ENCODE measurements at regions not wholly inside any gene's neighbourhood (a gene's known extent, or its start where the extent isn't known, plus 50 kb on each side); places are given as distances from the start of the nearest gene placed in this dataset.

GRCh38 chr18:76771192-76771799 is 51.1 kb upstream of the ZNF236 start:
- DNase-seq, result no peak

- no peak for DNase-seq
Observed at GRCh38 chr18:76767954-76768353, 54.4 kb upstream of the ZNF236 start.

DNA sequence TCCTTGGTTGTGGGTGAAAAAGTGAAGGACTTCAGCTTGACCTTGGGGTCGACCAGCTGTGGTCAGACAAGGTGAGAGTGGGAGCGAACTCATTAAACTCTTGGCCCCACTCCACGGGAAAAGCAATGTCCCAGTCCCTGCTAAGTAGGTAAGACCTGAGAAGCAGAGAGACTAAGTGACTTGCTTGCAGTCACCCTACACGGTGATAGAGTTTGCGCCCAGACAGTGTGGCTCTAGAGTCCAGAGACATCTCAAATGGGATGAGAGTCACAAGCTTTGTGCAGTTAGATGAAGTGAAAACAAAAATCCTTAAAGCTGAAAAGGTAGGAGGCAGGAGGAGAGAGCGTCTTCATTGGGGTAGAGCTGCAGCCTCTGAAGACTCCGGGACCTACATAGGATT is 55.9 kb upstream of the ZNF236 start:
- no peak for DNase-seq

GRCh38 chr18:76765649-76766048 is 56.7 kb upstream of the ZNF236 start:
- no peak for DNase-seq

GRCh38 chr18:76764291-76764901 is 58.0 kb upstream of the ZNF236 start:
- DNase-seq, result no peak

- DNase-seq, result no peak
Observed at GRCh38 chr18:76759056-76759455, 63.3 kb upstream of the ZNF236 start.

- DNase-seq, result no peak
Observed at GRCh38 chr18:76757925-76758324, 64.4 kb upstream of the ZNF236 start.

- DNase-seq, result no peak
Observed at GRCh38 chr18:76757335-76757734, 65.0 kb upstream of the ZNF236 start.

DNA sequence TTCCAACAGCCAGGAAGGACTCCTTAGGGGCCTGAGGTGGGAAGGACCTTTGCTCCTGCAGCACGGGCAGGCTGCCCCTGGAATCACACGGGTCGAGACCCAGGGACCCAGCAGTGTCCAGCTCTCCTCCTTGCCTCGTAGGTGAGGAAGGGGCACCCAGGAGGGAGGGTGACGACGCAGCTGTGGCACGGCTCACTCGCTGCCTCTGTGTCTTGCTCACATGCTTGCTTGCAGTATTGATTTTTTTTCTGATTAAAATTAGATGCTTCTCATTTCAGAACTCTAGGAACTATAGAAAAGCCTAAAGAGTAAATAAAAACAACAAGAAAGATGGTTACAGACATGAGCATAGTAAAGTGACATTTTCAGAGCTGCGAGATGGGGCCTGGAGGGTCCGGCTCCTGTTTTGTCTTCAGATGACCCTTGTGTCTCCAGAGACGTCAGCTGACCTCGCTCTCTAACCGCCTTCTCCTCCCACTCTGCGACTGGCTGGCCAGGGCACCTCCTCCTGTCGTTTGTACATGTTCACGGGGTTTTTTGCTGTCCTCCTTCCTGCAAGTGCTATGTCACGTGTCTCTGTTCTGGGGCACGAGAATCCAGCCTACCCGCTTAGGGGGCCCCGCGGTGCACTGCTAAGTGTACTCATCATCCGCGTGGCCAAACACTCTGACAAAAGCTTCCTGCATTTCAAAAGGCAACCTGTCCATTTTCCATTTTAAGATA is 65.7 kb upstream of the ZNF236 start:
- DNase-seq, result no peak

DNA sequence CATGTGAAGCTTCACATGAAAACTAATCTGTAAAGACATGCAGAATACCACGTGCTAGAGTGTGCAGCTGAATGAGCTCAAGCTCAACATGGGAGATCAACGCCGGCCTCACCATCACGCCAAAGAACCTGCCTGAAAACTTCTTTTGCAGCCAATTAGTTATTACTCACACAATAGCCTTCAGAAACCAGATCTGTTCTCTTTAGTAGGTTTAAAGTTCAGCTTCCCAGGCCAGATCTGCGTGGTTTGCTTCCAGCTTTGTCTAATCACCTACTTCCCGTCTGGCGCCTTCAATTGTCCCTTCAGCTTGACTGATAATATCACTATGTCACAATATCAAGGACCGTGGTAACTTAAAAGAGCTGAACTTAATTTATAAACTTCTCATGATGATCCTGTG is 68.0 kb upstream of the ZNF236 start:
- DNase-seq, result no peak

DNA sequence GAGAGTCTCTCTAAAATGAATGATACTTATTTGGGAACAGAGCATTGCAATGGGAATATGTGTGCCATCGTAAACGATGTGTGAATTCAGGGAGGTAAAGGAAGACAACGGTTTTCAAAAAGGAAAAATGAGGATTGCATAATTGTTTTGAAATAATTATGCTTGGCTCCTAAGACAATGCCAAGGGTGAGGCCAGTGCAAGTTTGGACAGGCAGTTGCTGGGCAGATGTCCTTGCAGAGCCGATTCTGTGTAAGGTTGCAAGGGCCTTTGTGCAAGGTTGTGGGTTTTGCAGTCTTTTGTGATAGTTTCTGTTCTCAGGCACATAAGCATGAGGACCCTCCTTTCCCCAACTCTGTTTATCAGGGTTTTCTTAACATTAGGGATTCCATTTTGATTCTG is 70.0 kb upstream of the ZNF236 start:
- DNase-seq, result no peak

GRCh38 chr18:76750917-76751890 is 71.2 kb upstream of the ZNF236 start:
- DNase-seq, result no peak

DNA sequence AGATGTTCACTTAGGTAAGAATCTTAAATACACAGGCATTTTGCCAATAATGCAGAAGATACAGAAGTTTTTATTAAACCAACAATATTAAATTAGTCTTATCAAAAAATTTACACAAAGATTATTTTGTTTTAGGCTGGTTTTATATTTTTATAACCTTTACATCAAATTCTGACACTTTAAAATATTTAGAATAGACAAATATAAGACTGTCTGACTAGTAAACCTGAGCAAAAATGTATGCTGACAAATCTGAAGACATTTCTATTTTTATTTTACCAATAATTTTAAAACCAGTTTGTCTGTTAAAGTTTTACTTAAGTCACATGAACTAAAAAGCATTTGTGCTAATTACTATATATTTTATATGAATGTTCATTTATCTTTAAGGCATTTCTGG is 72.1 kb upstream of the ZNF236 start:
- no peak for DNase-seq

GRCh38 chr18:76747676-76748075 is 74.7 kb upstream of the ZNF236 start:
- no peak for DNase-seq

GRCh38 chr18:76741346-76741745 is 81.0 kb upstream of the ZNF236 start:
- DNase-seq, result no peak

GRCh38 chr18:76736309-76736708 is 86.0 kb upstream of the ZNF236 start:
- no peak for DNase-seq

GRCh38 chr18:76730901-76731300 is 91.5 kb upstream of the ZNF236 start:
- DNase-seq, result no peak

DNA sequence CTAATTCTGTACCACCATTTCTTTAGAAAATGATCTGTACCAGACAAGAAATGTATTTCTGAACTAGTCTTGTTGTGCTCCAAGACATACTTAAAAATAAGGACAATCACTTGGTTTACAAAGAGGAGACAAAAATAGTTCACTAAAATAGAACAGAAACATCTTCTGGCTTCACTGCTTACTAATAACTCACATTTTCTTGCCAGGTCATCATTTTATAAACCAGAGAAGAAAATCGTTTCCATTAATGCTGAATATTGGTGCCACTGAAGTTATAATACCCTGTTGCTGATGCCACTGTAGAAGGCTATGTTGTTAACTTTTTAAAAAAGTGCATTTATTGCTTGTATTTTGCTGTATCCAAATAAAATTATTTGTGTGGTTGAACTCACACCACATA is 94.8 kb upstream of the ZNF236 start:
- DNase-seq, result no peak

DNA sequence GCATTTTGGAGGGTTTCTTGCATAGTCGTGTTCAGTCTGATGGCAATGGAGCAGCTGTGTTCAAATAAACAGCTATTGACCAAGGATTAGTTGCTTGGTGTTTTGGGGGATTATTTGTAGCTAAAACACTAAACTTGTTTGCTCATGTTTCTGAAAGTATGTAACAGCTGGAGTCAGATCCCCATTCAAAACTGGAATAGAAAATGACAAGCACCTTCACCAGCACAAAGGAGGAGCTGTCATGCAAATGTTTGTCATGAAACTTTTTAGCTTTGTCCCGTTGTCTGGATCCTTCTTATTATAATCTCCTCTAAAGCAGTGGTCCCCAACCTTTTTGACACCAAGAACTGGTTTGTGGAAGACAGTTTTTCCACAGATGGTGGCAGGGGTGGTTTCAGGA is 96.9 kb upstream of the ZNF236 start:
- no peak for DNase-seq

DNA sequence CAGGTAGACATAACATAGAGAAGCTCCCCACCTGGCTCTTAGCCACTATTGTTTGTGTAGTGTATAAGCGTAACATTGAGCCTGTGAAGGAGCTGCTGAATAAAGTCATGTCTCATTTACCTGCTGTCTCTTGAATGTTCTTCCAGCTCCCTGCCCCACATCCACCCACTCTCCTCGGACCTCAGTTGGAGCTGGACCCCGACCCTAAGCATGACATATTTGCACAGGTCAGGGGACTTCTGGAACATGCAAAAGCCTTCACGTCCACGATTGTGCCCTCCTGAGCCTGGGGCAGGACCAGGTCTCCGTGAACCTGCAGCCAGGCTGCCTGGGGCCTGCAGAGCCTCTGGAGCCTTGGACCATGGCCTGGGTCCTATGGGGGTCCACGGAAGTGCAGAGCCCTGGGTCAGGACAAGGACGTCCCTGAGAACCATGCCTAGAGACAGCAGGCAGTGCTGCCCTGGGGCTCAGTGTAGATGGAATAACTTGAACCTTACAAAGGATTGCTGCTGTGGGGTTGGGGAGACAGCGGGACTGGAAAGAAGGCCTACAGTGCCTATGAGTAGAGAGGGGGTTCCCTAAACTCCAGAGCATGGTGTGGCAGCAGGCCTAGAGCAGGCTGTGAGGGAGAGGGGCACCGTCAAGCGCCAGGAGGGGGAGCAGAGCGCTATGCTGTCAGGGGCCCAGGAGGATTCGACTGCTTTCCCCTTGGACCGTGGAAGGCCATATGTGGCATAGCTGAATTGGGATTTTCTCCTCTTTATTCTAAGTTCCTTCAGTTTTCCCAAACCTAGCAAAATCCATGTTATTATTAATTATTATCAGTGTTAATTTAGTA is 99.9 kb upstream of the ZNF236 start:
- DNase-seq, result no peak

DNA sequence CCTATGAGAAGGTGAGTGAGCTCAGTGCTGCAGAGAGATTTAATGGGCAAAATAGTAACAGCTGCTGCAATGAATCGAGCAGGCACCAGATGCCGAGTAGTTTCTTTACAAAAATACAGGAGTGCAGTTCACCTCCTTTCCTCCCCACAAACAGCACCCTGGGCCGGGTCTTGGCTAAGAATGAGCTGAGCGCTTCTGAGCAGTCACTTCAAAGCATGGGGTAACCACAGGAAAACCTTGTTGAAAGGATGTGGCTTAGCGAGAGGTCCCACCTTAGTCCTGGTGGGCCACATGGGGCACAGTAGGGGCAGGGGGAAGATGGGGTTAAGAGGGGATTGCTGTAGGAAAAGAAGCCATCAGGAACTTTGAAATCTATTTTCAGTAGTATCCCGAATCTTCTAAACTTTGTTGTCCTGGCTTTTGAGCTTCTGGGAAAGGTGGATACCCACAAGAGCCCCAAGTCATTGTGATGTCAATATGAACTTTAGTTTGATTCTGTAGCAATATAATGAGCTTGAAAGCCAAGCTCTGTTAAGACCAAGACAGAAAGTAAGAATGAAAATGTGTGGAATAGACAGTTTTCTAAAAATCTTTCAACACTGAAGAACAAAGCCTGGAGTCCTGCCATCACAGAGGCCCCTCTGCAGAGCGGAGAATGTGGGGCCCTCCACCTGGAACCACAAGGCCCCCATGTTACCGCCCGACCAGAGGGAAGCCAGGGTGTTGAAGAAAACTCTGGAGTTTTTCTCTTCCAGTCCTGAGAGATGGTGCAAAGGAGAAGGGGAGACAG is 101.0 kb upstream of the ZNF236 start:
- peak; percentile 63 to 66 for DNase-seq

DNA sequence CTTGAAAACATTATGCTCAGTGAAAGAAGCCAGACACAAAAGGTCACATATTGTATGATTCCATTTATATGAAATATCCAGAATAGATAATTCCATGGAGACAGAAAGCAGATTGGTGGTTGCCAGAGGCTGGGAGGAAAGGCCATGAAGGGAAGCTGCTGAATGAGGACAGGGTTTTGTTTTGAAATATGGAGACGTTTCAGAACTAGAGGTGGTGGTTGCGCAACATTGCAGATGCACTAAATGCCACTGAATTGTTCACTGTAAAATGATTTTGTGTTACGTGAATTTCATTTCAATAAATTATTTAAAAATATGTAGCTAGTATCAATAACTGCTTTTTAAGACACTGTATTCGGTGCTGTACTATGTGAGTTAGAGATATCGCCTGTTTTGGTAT is 101.7 kb upstream of the ZNF236 start:
- no peak for DNase-seq

Data from activated T-cell treated with anti-CD3 and anti-CD28 coated beads, Interleukin-2, amount 50 U/mL, for 48 hours (primary cell).